Neutrophil (primary cell): ENCODE measurements at regions not wholly inside any gene's neighbourhood (a gene's known extent, or its start where the extent isn't known, plus 50 kb on each side); places are given as distances from the start of the nearest gene placed in this dataset.

ENCODE experiments used
- H3K27ac ChIP-seq: fragments of 200-600 bp; sonication (generic); 2 replicates; pipeline ENCODE4 v1.5.1; 2016; ENCODE audit warnings: mild to moderate bottlenecking, moderate library complexity
- H3K27me3 ChIP-seq: fragments of 200-600 bp; sonication (generic); 2 replicates; pipeline ENCODE4 v1.6.0; 2016; ENCODE audit warnings: mild to moderate bottlenecking
- H3K36me3 ChIP-seq: fragments of 200-600 bp; sonication (generic); 2 replicates; pipeline ENCODE4 v1.5.1; 2017
- H3K4me1 ChIP-seq, 2 experiments: fragments of 200-600 bp in 1 of 2; sonication (generic) in 1 of 2; 1 replicate in 1 of 2; 2 replicates in 1 of 2; pipeline versions ENCODE4 v1.5.1 to v1.6.1; 2013 to 2016; ENCODE audit warnings: low read depth in 1 of 2, low read length in 1 of 2, mild to moderate bottlenecking in 1 of 2, moderate library complexity in 1 of 2; ENCODE audit not compliant: control insufficient read depth in 1 of 2, insufficient read depth in 1 of 2
- H3K4me3 ChIP-seq, 2 experiments: fragments of 200-600 bp in 1 of 2; sonication (generic) in 1 of 2; 1 replicate in 1 of 2; 2 replicates in 1 of 2; pipeline ENCODE4 v1.5.1; 2013 to 2016; ENCODE audit warnings: low read depth in 1 of 2, low read length in 1 of 2, mild to moderate bottlenecking in 1 of 2, moderate library complexity in 1 of 2
- H3K9me3 ChIP-seq: fragments of 200-600 bp; sonication (generic); 2 replicates; pipeline ENCODE4 v1.5.1; 2016
- CTCF ChIP-seq: fragments of 200-600 bp; sonication (generic); IDR thresholded peaks from 2 replicates; pipeline ENCODE4 v1.5.1; 2016; ENCODE audit warnings: antibody characterized with exemption

DNA sequence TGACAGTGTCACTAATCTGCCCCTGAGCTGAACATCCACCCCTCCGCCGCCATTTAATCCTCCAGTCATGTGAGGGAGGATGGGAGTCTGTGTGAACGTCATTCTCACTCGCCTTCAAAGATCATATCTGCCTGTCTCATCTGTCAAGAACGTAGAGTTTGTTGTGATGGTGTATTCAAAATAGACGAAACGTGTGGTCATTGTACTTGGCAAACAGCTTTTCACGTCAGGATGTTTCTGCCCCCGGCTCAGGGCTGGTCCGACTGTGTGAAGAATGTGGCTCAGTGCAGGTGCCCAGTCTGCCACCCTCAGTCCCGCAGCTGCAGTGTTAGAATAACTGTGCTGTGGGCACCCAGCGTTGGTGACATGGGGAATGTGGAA is 148.0 kb downstream of the KCNJ12 start:
- no peaks in the 10 kb centered on the region for H3K9me3 ChIP-seq
- H3K4me1 ChIP-seq = no peaks in the 10 kb centered on the region
- no peak for TF ChIP-seq CTCF
- no peak overlapping the region for H3K4me3 ChIP-seq
- peaks cover 40% of the 10 kb centered on the region for H3K27me3 ChIP-seq
- no peaks in the 10 kb centered on the region for H3K36me3 ChIP-seq
- no peak overlapping the region for H3K27ac ChIP-seq

GRCh38 chr17:21525464-21526130 is 149.4 kb downstream of the KCNJ12 start:
- TF ChIP-seq CTCF = no peak
- Histone ChIP-seq H3K4me3 (no peak overlapping the region), H3K36me3 (no peaks in the 10 kb centered on the region), H3K27me3 (peaks cover 29% of the 10 kb centered on the region), H3K9me3 (no peaks in the 10 kb centered on the region), H3K27ac (no peak overlapping the region), H3K4me1 (no peaks in the 10 kb centered on the region)

GRCh38 chr17:21528031-21528695 is 152.0 kb downstream of the KCNJ12 start:
- peaks cover 17% of the 10 kb centered on the region for H3K27me3 ChIP-seq
- H3K27ac ChIP-seq = no peak overlapping the region
- peaks cover 0 to 11% of the 10 kb centered on the region in 2 experiments for H3K4me1 ChIP-seq
- no peaks in the 10 kb centered on the region for H3K9me3 ChIP-seq
- no peak for TF ChIP-seq CTCF
- no peaks in the 10 kb centered on the region for H3K36me3 ChIP-seq
- H3K4me3 ChIP-seq = no peak overlapping the region

DNA sequence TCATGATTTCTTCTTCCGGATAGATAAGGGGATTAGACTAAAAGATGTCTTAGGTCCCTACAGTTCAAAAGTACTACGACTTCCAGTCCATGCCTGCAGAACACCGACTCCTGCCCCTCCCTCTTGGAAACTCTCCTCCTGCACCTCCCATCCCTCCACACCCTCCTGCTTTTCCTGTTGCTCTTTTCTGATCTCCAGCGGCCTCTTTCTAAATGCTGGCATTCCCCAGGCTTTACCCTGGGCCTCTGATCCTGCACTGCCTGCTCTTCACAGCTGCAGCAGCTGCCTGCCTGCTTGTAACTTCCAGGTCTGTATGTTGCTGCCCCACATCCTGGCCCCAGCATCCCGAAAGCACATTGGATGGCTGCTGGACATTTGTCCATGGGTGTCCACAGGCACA is 154.2 kb downstream of the KCNJ12 start:
- Histone ChIP-seq H3K9me3 (no peaks in the 10 kb centered on the region), H3K4me3 (no peak overlapping the region), H3K36me3 (no peaks in the 10 kb centered on the region), H3K27ac (no peak overlapping the region), H3K4me1 (peaks cover 0 to 17% of the 10 kb centered on the region in 2 experiments), H3K27me3 (peaks cover 10% of the 10 kb centered on the region)
- no peak for TF ChIP-seq CTCF

- Histone ChIP-seq H3K36me3 (no peaks in the 10 kb centered on the region), H3K4me1 (peaks cover 0 to 17% of the 10 kb centered on the region in 2 experiments), H3K27ac (no peak overlapping the region), H3K27me3 (peaks cover 6% of the 10 kb centered on the region), H3K9me3 (no peaks in the 10 kb centered on the region), H3K4me3 (no peak overlapping the region)
- TF ChIP-seq CTCF = no peak
These were observed 154.7 kb downstream of the KCNJ12 start for GRCh38 chr17:21530841-21531240.
